ENCODE measurements at regions not wholly inside any gene's neighbourhood (a gene's known extent, or its start where the extent isn't known, plus 50 kb on each side); places are given as distances from the start of the nearest gene placed in this dataset.

DNA sequence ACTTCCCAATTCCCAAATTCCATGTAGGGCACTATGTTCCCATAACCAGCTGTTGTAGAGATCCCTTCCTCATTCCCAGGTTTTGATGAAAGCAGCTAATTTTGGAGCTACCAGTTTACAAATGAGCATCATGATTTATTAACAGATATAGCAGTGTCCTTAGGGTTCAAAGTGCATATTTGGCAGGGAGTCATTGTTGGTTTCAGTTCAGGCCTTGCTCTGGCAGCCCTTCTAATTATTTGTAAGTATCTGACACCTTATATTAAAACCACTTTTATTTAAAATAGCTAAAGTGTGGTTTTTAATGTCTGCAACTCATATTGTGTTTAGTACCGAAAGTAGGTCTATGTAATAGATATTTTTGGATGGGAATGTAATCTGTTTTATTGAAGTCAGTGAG, 518.5 kb downstream of the TLL1 start:
- TF ChIP-seq, protein P1, sequence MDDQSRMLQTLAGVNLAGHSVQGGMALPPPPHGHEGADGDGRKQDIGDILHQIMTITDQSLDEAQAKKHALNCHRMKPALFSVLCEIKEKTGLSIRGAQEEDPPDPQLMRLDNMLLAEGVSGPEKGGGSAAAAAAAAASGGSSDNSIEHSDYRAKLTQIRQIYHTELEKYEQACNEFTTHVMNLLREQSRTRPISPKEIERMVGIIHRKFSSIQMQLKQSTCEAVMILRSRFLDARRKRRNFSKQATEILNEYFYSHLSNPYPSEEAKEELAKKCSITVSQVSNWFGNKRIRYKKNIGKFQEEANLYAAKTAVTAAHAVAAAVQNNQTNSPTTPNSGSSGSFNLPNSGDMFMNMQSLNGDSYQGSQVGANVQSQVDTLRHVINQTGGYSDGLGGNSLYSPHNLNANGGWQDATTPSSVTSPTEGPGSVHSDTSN (IDR thresholded peaks at IDR 0.05), result no peak
- TF ChIP-seq, protein P2, sequence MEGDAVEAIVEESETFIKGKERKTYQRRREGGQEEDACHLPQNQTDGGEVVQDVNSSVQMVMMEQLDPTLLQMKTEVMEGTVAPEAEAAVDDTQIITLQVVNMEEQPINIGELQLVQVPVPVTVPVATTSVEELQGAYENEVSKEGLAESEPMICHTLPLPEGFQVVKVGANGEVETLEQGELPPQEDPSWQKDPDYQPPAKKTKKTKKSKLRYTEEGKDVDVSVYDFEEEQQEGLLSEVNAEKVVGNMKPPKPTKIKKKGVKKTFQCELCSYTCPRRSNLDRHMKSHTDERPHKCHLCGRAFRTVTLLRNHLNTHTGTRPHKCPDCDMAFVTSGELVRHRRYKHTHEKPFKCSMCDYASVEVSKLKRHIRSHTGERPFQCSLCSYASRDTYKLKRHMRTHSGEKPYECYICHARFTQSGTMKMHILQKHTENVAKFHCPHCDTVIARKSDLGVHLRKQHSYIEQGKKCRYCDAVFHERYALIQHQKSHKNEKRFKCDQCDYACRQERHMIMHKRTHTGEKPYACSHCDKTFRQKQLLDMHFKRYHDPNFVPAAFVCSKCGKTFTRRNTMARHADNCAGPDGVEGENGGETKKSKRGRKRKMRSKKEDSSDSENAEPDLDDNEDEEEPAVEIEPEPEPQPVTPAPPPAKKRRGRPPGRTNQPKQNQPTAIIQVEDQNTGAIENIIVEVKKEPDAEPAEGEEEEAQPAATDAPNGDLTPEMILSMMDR (IDR thresholded peaks at IDR 0.05), result no peak
- TF ChIP-seq BHLHE40 (IDR thresholded peaks at IDR 0.05; ENCODE audit: low read depth, low read length), result no peak
- no peak for TF ChIP-seq EP300 (IDR thresholded peaks at IDR 0.05)
- TF ChIP-seq, protein P3, sequence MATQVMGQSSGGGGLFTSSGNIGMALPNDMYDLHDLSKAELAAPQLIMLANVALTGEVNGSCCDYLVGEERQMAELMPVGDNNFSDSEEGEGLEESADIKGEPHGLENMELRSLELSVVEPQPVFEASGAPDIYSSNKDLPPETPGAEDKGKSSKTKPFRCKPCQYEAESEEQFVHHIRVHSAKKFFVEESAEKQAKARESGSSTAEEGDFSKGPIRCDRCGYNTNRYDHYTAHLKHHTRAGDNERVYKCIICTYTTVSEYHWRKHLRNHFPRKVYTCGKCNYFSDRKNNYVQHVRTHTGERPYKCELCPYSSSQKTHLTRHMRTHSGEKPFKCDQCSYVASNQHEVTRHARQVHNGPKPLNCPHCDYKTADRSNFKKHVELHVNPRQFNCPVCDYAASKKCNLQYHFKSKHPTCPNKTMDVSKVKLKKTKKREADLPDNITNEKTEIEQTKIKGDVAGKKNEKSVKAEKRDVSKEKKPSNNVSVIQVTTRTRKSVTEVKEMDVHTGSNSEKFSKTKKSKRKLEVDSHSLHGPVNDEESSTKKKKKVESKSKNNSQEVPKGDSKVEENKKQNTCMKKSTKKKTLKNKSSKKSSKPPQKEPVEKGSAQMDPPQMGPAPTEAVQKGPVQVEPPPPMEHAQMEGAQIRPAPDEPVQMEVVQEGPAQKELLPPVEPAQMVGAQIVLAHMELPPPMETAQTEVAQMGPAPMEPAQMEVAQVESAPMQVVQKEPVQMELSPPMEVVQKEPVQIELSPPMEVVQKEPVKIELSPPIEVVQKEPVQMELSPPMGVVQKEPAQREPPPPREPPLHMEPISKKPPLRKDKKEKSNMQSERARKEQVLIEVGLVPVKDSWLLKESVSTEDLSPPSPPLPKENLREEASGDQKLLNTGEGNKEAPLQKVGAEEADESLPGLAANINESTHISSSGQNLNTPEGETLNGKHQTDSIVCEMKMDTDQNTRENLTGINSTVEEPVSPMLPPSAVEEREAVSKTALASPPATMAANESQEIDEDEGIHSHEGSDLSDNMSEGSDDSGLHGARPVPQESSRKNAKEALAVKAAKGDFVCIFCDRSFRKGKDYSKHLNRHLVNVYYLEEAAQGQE (IDR thresholded peaks at IDR 0.05), result no peak
- no peak for TF ChIP-seq PHF8 (IDR thresholded peaks at IDR 0.05; ENCODE audit: borderline replicate concordance, low read depth)
- no peak for TF ChIP-seq RAD21 (conservative IDR thresholded peaks at IDR 0.05 in 1 of 2, IDR thresholded peaks at IDR 0.05 in 1 of 2)
